Liver (tissue), 3 donors: ENCODE measurements at regions not wholly inside any gene's neighbourhood (a gene's known extent, or its start where the extent isn't known, plus 50 kb on each side); places are given as distances from the start of the nearest gene placed in this dataset.

Experiments used
- EGR1 ChIP-seq, 2 donors: IDR thresholded peaks; 2 replicates each; pipeline ENCODE4 v1.6.1; 2016 to 2018; ENCODE audit warnings: antibody characterized with exemption in 2 of 2, low read depth in 2 of 2
- FOXA2 ChIP-seq: IDR thresholded peaks from 2 replicates; pipeline ENCODE4 v1.6.1; 2016; ENCODE audit warnings: antibody characterized with exemption
- GABPA ChIP-seq, 2 donors: IDR thresholded peaks in 1 of 2; conservative IDR thresholded peaks in 1 of 2; 2 replicates each; pipeline ENCODE4 v1.6.1; 2016; ENCODE audit warnings: antibody characterized with exemption in 2 of 2, mild to moderate bottlenecking in 1 of 2, moderate library complexity in 1 of 2
- HNF4A ChIP-seq, 2 donors: conservative IDR thresholded peaks; 2 replicates each; pipeline ENCODE4 v1.6.1; 2016; ENCODE audit warnings: antibody characterized with exemption in 2 of 2, mild to moderate bottlenecking in 2 of 2
- JUND ChIP-seq, 2 donors: IDR thresholded peaks; 2 replicates each; pipeline ENCODE4 v1.6.1; 2016; ENCODE audit warnings: antibody characterized with exemption in 2 of 2
- RAD21 ChIP-seq, 2 donors: IDR thresholded peaks; 2 replicates each; pipeline ENCODE4 v1.6.1; 2016; ENCODE audit warnings: antibody characterized with exemption in 2 of 2, mild to moderate bottlenecking in 2 of 2
- SP1 ChIP-seq: IDR thresholded peaks from 2 replicates; pipeline ENCODE4 v1.6.1; 2018; ENCODE audit warnings: antibody characterized with exemption, mild to moderate bottlenecking
- YY1 ChIP-seq: IDR thresholded peaks from 2 replicates; pipeline ENCODE4 v1.6.1; 2016; ENCODE audit warnings: antibody characterized with exemption, mild to moderate bottlenecking
- TF ChIP-seq, protein P1 (sequence below): IDR thresholded peaks from 2 replicates; pipeline ENCODE4 v1.6.1; 2016; ENCODE audit warnings: antibody characterized with exemption, mild to moderate bottlenecking
- TF ChIP-seq, protein P2 (sequence below): fragments of 150-350 bp; IDR thresholded peaks from 2 replicates; pipeline ENCODE4 v1.5.1; 2017; ENCODE audit warnings: improper control_type of control experiment, low read depth, low read length; ENCODE audit not compliant: missing input control
- TF ChIP-seq, protein P3 (sequence below): IDR thresholded peaks from 2 replicates; pipeline ENCODE4 v1.6.1; 2016; ENCODE audit warnings: antibody characterized with exemption
- TF ChIP-seq, protein P4 (sequence below): IDR thresholded peaks from 2 replicates; pipeline ENCODE4 v1.6.1; 2016; ENCODE audit warnings: antibody characterized with exemption
- donor health status: healthy.
- donor health status: healthy.

DNA sequence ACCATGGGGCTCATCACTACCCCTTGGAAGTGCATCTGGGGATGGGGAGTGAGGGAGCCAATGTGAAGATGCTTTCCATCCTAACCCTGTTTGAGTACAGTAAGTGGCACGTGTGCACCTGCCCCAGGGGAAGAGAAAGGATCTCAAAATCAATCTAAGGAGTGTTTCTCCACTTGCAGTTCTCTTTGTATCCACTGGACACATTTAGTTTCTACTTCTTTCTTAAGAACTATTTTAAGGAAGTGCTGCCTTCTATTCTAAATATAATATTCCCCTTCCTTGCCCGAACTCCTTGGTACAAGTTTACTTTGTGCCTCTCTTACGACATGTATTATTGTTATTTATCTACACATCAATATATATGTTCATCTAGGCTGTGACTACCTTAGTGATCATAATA lies 73.8 kb downstream of the TTC6 start:
- TF ChIP-seq, protein P1, sequence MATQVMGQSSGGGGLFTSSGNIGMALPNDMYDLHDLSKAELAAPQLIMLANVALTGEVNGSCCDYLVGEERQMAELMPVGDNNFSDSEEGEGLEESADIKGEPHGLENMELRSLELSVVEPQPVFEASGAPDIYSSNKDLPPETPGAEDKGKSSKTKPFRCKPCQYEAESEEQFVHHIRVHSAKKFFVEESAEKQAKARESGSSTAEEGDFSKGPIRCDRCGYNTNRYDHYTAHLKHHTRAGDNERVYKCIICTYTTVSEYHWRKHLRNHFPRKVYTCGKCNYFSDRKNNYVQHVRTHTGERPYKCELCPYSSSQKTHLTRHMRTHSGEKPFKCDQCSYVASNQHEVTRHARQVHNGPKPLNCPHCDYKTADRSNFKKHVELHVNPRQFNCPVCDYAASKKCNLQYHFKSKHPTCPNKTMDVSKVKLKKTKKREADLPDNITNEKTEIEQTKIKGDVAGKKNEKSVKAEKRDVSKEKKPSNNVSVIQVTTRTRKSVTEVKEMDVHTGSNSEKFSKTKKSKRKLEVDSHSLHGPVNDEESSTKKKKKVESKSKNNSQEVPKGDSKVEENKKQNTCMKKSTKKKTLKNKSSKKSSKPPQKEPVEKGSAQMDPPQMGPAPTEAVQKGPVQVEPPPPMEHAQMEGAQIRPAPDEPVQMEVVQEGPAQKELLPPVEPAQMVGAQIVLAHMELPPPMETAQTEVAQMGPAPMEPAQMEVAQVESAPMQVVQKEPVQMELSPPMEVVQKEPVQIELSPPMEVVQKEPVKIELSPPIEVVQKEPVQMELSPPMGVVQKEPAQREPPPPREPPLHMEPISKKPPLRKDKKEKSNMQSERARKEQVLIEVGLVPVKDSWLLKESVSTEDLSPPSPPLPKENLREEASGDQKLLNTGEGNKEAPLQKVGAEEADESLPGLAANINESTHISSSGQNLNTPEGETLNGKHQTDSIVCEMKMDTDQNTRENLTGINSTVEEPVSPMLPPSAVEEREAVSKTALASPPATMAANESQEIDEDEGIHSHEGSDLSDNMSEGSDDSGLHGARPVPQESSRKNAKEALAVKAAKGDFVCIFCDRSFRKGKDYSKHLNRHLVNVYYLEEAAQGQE: no peak
- TF ChIP-seq GABPA (IDR thresholded peaks at IDR 0.05 in 1 of 2, conservative IDR thresholded peaks at IDR 0.05 in 1 of 2) (no peak), RAD21 (IDR thresholded peaks at IDR 0.05) (no peak), SP1 (no peak), EGR1 (IDR thresholded peaks at IDR 0.05; ENCODE audit: low read depth in 2 of 2) (no peak), JUND (IDR thresholded peaks at IDR 0.05) (no peak), YY1 (no peak), FOXA2 (no peak), HNF4A (conservative IDR thresholded peaks at IDR 0.05) (no peak)
- TF ChIP-seq, protein P2, sequence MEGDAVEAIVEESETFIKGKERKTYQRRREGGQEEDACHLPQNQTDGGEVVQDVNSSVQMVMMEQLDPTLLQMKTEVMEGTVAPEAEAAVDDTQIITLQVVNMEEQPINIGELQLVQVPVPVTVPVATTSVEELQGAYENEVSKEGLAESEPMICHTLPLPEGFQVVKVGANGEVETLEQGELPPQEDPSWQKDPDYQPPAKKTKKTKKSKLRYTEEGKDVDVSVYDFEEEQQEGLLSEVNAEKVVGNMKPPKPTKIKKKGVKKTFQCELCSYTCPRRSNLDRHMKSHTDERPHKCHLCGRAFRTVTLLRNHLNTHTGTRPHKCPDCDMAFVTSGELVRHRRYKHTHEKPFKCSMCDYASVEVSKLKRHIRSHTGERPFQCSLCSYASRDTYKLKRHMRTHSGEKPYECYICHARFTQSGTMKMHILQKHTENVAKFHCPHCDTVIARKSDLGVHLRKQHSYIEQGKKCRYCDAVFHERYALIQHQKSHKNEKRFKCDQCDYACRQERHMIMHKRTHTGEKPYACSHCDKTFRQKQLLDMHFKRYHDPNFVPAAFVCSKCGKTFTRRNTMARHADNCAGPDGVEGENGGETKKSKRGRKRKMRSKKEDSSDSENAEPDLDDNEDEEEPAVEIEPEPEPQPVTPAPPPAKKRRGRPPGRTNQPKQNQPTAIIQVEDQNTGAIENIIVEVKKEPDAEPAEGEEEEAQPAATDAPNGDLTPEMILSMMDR: no peak
- TF ChIP-seq, protein P3, sequence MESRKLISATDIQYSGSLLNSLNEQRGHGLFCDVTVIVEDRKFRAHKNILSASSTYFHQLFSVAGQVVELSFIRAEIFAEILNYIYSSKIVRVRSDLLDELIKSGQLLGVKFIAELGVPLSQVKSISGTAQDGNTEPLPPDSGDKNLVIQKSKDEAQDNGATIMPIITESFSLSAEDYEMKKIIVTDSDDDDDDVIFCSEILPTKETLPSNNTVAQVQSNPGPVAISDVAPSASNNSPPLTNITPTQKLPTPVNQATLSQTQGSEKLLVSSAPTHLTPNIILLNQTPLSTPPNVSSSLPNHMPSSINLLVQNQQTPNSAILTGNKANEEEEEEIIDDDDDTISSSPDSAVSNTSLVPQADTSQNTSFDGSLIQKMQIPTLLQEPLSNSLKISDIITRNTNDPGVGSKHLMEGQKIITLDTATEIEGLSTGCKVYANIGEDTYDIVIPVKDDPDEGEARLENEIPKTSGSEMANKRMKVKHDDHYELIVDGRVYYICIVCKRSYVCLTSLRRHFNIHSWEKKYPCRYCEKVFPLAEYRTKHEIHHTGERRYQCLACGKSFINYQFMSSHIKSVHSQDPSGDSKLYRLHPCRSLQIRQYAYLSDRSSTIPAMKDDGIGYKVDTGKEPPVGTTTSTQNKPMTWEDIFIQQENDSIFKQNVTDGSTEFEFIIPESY: no peak
- TF ChIP-seq, protein P4, sequence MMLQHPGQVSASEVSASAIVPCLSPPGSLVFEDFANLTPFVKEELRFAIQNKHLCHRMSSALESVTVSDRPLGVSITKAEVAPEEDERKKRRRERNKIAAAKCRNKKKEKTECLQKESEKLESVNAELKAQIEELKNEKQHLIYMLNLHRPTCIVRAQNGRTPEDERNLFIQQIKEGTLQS: no peak
